NCI-H1930 (cell line): ENCODE measurements at regions not wholly inside any gene's neighbourhood (a gene's known extent, or its start where the extent isn't known, plus 50 kb on each side); places are given as distances from the start of the nearest gene placed in this dataset.
A peak's percentile ranks its signal among the peaks of the same experiment; 100 is the strongest.
"Not testable (repeated sequence)": the region's sequence is repeated elsewhere in the genome, so short reads cannot be mapped to it uniquely, and the experiment has no call there.

ENCODE experiments used
- DNase-seq, 2 experiments: peaks; one replicate each; lab custom pipeline; 2025; lab: John Stamatoyannopoulos, UW

- not testable (repeated sequence) for DNase-seq
Measured at GRCh38 chr16:22656573-22656972, 145.9 kb downstream of the NPIPB5 start.

GRCh38 chr16:22659933-22660332 lies 149.2 kb downstream of the NPIPB5 start:
- no peak for DNase-seq

DNA sequence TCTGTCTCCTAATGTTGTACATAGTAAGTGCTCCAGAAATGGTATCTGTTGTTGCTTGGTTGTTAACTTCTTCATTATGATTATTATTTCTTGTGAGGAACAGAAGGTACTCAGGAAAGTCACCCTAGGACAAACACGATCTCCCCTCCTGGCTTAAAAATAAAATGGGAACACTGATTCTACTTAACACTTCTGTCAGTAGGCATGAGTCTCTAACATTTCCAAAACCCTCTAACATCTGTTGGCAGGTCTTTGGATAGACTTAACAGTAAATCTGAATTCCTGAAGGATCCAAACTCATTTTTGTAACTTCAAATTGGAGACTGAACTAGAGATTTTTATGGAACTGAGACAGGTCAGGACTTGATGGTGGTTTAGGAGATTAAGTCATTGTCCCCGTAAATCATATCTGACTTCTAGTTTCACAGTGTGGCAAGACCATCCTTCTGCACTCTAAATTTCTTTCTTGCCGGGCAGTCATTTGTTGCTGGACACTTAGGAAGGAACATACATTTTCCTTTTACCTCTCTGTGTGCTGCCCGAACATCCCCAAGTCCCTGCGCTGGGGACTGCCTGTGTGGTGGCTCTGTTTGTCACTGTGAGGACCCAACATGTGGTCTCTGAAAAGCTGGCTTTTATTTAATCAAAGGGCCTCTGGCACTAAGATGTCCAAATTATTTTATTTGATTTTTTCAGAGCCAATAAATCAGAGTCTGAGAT lies 149.9 kb downstream of the NPIPB5 start:
- DNase-seq, result no peak

DNA sequence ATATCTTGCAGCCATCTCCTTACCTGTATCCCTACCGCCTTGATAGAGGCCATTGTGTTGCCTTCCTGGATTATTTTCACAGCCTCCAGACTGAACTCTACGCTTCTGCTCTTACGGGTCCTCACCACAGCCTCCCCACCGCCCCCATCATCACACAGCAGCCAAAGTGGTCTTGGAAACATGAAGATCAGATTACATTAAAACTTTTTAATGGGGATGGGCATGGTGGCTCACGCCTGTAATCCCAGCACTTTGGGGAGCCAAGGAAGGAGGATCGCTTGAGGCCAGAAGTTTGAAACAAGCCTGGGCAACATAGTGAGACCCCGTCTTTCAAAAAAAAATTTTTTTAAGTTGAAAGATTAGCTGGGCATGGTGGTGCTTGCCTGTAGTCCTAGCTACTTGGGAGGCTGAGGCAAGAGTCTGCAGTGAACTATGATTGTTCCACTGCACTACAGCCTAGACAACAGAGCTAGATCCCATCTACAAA lies 150.5 kb downstream of the NPIPB5 start:
- no peak for DNase-seq

- DNase-seq, result not testable (repeated sequence)
Measured at GRCh38 chr16:22662958-22663357, 151.0 kb upstream of the HS3ST2 start.

GRCh38 chr16:22663389-22664064 lies 150.4 kb upstream of the HS3ST2 start:
- DNase-seq, result no peak

DNA sequence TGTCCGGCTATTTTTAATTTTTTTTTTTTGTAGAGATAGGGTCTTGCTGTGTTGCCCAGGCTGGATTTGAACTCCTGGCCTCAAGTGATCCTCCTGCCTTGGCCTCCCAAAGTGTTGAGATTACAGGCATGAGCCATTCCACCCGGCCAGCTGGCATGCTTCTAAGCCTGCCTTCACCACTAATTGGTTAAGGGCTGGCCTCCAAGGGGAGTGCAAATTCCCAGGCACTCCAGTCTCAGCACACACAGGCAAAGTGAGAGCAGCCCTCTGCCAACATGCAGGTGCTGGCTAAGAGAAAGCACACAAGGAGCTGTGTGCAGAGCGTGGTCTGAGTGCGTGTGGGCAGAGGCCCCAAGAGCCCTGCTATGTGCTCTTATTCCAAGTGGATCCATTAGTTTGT lies 149.8 kb upstream of the HS3ST2 start:
- no peak for DNase-seq

GRCh38 chr16:22664561-22664997 lies 149.4 kb upstream of the HS3ST2 start:
- DNase-seq, result no peak

DNA sequence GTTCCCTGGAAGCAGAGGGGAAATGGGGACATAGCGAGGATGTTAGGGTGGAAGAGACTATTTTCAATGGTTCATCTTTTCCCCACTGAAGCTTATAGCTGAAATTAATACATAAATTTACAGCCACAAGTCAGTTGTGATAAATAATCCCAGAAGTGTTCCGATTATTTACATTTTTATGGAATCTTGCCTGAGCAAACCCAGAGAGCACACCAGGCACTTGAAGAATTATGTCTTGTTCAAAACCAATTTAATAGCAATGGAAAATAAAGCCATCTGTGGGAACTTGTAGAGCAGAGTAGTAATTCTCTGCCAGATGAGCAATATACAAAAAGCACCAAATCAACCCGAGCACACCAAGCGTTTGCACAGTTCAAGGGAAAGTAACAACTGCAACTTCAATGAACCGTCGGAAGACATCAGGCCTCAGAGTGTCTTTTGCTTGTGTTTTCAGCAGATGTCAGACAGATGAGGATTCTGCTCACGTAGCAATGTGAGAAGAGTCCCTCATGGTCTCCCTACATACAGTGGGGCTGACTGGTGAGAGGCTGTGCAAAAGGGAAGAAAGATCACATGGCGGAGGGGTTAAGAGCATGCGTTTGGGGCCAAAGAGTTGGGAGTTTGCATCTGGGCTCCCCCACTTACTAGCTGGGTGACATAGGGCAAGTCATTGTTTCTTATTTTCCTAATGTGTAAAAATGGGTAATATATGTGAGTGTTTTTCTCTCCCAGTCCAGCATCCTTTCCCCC lies 148.7 kb upstream of the HS3ST2 start:
- no peak for DNase-seq

GRCh38 chr16:22665803-22666202 lies 148.2 kb upstream of the HS3ST2 start:
- no peak for DNase-seq

- DNase-seq, result no peak
Measured at GRCh38 chr16:22668318-22668717, 145.6 kb upstream of the HS3ST2 start.

GRCh38 chr16:22670044-22670536 lies 143.9 kb upstream of the HS3ST2 start:
- DNase-seq, result no peak

DNA sequence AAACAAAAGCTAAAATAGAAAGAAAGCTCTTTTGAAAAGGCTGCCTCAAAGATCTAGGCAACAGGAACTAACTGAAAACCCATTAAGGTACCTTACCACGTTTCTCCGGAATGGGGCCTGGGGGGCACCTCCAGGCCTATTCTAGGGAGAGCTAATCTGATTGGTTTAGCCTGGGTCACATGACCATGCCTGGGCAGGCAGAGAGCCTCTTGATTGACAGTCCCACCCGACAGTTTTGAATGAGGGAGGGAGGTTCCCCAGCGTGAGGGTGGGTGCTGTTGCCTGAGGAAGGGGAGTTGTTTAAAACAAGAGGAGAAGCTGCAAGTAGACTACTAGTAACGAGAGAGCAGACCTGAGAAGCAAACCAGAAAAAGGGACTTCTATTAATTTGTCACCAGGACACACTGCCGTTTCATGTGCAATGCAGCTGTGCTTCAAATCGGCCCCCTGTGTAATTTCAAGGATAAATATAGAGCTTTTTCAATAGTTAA lies 143.4 kb upstream of the HS3ST2 start:
- DNase-seq, result peak; percentile 60 to 77

GRCh38 chr16:22671301-22672076 lies 142.5 kb upstream of the HS3ST2 start:
- no peak for DNase-seq

DNA sequence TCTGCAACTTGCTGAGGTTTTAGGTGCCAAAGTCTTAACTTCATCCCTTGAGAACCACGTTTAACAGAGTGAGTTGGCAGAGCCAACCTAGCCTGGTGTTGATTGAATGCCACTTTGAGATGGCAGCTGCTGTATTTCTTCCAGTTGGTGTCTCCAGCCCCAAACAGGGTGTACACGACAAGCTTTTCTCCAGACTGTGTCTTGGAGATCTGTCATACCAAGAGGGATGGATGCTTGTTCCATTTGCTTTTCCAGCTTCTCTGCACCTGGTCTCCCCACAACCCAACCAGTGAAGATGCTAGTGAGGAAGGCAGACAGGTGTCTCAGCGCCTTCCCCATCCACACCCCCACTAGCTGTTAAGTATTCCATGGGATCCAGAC lies 141.1 kb upstream of the HS3ST2 start:
- no peak for DNase-seq

DNA sequence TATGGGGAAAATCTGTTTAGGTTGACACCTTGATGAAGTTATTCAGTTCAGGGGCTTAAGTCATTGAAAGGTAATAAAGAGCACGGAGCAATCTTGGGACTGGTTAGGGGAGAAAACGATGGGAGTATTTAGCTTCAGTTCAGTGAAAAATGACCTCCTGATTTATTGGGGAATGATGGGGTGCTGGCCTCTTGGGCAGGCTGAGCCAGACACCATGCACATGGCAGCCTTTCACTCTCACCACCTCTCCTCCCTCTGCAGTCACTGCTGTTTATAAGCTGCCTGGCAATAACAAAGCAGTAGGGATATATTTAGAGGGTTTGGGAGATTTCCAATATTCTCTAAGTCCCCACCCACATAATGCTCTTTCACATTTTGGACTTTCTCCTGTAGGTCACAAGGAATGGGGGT lies 140.5 kb upstream of the HS3ST2 start:
- no peak for DNase-seq

DNA sequence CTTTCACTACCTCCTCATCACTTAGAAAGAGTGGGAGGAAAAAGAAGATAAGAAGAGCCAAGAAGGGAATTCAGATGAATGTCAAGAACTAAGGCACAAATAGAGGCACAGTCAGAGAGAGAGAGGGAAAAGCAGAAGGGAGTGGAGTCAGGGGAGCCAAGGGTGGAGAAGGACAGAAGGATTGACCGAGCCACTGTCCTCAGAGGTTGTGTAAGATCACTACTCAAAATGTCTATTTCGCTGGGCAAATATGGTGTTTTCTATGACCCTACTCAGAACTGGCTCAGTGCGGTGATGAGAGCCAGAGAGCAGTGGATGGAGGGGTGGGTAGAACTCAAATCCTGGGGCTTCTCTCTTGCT lies 139.2 kb upstream of the HS3ST2 start:
- no peak for DNase-seq

DNA sequence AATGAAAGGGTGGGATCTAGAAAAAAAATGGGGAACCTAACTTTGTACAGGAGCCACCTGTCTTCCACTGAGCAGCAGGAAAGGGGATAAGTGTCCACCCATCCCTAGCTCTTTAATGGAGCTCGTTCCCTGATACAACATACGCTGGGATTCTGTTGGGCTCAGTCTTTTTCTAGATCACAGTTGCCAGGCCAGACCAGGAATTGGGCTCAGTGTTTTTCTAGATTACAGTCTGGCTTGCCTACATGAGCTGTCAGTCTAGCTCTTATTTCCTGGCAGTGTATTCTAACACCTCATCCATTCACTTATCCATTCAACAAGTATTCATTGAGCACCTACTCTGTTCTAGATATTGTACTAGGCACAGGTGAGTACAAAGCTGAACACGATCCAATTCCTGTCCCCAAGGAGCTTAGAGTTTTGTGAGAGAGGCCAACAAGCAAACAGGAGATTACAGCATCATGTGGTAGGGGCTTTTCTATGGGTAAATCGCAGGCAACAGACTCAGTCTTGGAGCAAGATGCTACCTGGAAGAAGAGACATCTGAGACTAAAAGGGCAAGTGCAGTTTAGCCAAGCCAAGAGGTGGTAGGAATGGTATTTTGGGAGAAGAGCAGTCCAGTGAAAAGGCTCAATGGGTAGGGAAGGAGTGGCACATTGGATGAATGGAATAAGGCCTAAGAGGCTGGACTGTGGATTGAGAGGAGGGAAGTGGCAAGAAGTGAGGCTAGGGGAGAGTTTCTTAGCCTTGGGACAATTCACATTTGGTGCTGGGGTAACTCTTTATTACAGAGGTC lies 138.0 kb upstream of the HS3ST2 start:
- no peak for DNase-seq

- DNase-seq, result no peak
Measured at GRCh38 chr16:22677024-22677830, 136.7 kb upstream of the HS3ST2 start.

- no peak for DNase-seq
Measured at GRCh38 chr16:22678311-22678710, 135.7 kb upstream of the HS3ST2 start.
